Loucy (cell line): ENCODE measurements at regions not wholly inside any gene's neighbourhood (a gene's known extent, or its start where the extent isn't known, plus 50 kb on each side); places are given as distances from the start of the nearest gene placed in this dataset.

ENCODE experiments used
- H2AFZ ChIP-seq: fragments of 200-600 bp; sonication (generic); 2 replicates; pipeline ENCODE4 v1.6.0; 2016; ENCODE audit warnings: antibody characterized with exemption, mild to moderate bottlenecking, low read length, moderate library complexity
- H3F3A ChIP-seq: fragments of 200-600 bp; 2 replicates; pipeline ENCODE4 v1.6.0; 2016; ENCODE audit warnings: antibody characterized with exemption, low read depth, mild to moderate bottlenecking
- H3K27me3 ChIP-seq: fragments of 200-600 bp; sonication (generic); 2 replicates; pipeline ENCODE4 v1.6.1; 2014; ENCODE audit warnings: low read length, mild to moderate bottlenecking; ENCODE audit not compliant: insufficient read depth, poor library complexity, severe bottlenecking
- H3K36me3 ChIP-seq: fragments of 200-600 bp; sonication (generic); 2 replicates; pipeline ENCODE4 v1.6.1; 2016; ENCODE audit warnings: low read length; ENCODE audit not compliant: insufficient read depth
- H3K4me1 ChIP-seq: fragments of 200-600 bp; sonication (generic); 2 replicates; pipeline ENCODE4 v1.5.1; 2014; ENCODE audit warnings: low read length, mild to moderate bottlenecking; ENCODE audit not compliant: insufficient read depth, poor library complexity, severe bottlenecking
- H3K4me2 ChIP-seq: fragments of 200-600 bp; sonication (generic); 2 replicates; pipeline ENCODE4 v1.6.0; 2014; ENCODE audit warnings: antibody characterized with exemption, low read length, low read depth, mild to moderate bottlenecking; ENCODE audit not compliant: poor library complexity, severe bottlenecking
- H3K4me3 ChIP-seq: fragments of 200-600 bp; sonication (generic); 2 replicates; pipeline ENCODE4 v1.5.1; 2014; ENCODE audit warnings: low read length, mild to moderate bottlenecking, mixed read lengths; ENCODE audit not compliant: poor library complexity, severe bottlenecking
- H3K79me2 ChIP-seq: fragments of 200-600 bp; sonication (generic); 2 replicates; pipeline ENCODE4 v1.6.1; 2014; ENCODE audit warnings: low read length; ENCODE audit not compliant: insufficient read depth
- H3K9ac ChIP-seq: fragments of 200-600 bp; sonication (generic); 2 replicates; pipeline ENCODE4 v1.6.0; 2014; ENCODE audit warnings: mild to moderate bottlenecking, low read depth, low read length, moderate library complexity; ENCODE audit not compliant: poor library complexity, severe bottlenecking
- H3K9me2 ChIP-seq: fragments of 200-600 bp; sonication (generic); replicated peaks from 2 replicates; pipeline ENCODE4 v1.6.1; 2016; ENCODE audit warnings: low read depth, low read length, mixed read lengths
- H3K9me3 ChIP-seq: fragments of 200-600 bp; sonication (generic); 2 replicates; pipeline ENCODE4 v1.6.1; 2014; ENCODE audit warnings: mild to moderate bottlenecking, antibody characterized with exemption, low read length, low read depth; ENCODE audit not compliant: insufficient read depth
- H4K20me1 ChIP-seq: fragments of 200-600 bp; sonication (generic); 2 replicates; pipeline ENCODE4 v1.6.0; 2014; ENCODE audit warnings: antibody characterized with exemption, low read length, mild to moderate bottlenecking; ENCODE audit not compliant: insufficient read depth, poor library complexity, severe bottlenecking
- EZH2phosphoT487 ChIP-seq: fragments of 200-600 bp; IDR thresholded peaks from 2 replicates; pipeline ENCODE4 v1.6.1; 2018; ENCODE audit warnings: antibody characterized with exemption, mild to moderate bottlenecking, moderate library complexity, borderline replicate concordance
- TF ChIP-seq, protein P1 (sequence below): fragments of 200-600 bp; sonication (generic); conservative IDR thresholded peaks from 2 replicates; pipeline ENCODE4 v1.5.1; 2014; ENCODE audit warnings: mild to moderate bottlenecking, antibody characterized with exemption, low read length

DNA sequence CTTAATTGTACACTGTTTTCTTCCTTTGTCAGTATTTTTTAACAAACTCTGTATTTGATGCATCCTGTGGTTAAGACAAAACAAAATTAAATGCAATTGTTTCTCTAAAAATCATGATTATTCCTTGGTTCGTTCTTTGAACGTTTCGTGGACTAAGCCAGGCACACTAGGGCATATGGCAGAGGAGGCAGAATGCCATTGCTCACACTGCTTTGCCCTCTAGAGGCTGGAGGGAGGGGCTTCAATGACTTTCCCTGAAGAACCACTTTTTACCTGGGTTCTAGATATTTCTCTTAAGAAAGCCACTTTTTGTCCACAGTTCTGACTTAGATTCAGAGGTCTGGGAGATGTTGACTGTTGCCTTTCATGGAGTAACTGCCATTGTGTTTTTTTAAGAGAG lies 236.2 kb upstream of the ADAMTSL1 start:
- Histone ChIP-seq H4K20me1 (no peaks in the 10 kb centered on the region), H3K4me2 (no peak overlapping the region), H3K9me3 (no peaks in the 10 kb centered on the region), H3K79me2 (no peaks in the 10 kb centered on the region), H3K9me2 (no peaks in the 10 kb centered on the region), H3K9ac (no peak overlapping the region), H3K36me3 (no peaks in the 10 kb centered on the region), H3K4me1 (no peaks in the 10 kb centered on the region), H3F3A (no peaks in the 10 kb centered on the region), H2AFZ (no peak overlapping the region), H3K27me3 (no peaks in the 10 kb centered on the region), H3K4me3 (no peak overlapping the region)
- no peak for TF ChIP-seq EZH2phosphoT487
- TF ChIP-seq, protein P1, sequence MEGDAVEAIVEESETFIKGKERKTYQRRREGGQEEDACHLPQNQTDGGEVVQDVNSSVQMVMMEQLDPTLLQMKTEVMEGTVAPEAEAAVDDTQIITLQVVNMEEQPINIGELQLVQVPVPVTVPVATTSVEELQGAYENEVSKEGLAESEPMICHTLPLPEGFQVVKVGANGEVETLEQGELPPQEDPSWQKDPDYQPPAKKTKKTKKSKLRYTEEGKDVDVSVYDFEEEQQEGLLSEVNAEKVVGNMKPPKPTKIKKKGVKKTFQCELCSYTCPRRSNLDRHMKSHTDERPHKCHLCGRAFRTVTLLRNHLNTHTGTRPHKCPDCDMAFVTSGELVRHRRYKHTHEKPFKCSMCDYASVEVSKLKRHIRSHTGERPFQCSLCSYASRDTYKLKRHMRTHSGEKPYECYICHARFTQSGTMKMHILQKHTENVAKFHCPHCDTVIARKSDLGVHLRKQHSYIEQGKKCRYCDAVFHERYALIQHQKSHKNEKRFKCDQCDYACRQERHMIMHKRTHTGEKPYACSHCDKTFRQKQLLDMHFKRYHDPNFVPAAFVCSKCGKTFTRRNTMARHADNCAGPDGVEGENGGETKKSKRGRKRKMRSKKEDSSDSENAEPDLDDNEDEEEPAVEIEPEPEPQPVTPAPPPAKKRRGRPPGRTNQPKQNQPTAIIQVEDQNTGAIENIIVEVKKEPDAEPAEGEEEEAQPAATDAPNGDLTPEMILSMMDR: no peak

DNA sequence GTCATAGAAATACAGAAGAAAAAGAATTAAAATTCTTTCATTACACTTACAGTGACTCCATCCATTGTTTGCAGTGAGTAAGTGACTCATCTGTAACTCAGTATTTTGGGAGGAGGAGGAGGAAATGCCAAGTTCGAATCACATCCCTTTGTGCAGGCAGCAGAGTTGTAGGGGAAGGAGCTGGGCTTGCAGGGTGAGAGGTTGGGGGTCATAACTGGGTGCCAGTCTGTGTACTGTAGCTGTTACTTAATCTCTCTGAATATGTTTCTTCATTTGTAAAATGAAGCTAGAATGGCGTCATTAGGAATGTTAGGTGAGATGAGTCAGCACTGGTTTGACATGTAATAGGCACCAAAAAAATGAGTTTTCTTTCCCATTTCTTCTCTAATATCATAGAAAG lies 235.7 kb upstream of the ADAMTSL1 start:
- H3K27me3 ChIP-seq: no peaks in the 10 kb centered on the region
- no peaks in the 10 kb centered on the region for H3F3A ChIP-seq
- no peaks in the 10 kb centered on the region for H3K36me3 ChIP-seq

DNA sequence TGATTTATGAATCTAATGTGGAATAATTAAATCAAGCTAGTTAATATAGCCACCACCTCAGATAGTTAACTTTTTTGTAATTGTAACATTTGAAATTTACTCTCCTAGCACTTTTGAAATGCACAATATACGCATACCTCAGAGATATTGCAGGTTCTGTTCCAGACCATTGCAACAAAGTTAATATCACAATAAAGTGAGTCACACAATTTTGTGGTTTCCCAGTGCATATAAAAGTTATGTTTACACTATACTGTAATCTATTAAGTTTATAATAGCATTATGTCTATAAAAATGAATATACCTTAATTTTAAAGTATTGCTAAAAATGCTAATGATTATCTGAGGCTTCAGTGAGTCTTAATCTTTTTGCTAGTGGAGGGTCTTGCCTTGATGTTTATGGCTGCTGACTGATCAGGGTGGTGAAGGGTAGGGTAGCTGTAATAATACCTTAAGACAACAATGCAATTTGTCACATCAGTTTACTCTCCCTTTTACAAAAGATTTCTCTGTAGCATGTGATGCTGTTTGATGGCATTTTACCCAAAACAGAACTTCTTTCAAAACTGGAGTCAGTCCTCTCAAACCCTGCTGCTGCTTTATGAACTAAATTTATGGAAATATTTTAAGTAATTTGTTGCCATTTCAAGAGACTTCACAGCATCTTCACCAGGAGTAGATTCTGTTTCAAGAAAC lies 235.1 kb upstream of the ADAMTSL1 start:
- no peaks in the 10 kb centered on the region for H3K9me3 ChIP-seq
- H3K27me3 ChIP-seq: no peaks in the 10 kb centered on the region
- H3K79me2 ChIP-seq: no peaks in the 10 kb centered on the region
- no peak overlapping the region for H3K4me2 ChIP-seq
- H3K4me3 ChIP-seq: no peak overlapping the region
- H3K9me2 ChIP-seq: no peaks in the 10 kb centered on the region
- no peaks in the 10 kb centered on the region for H4K20me1 ChIP-seq
- no peak overlapping the region for H2AFZ ChIP-seq
- no peak for TF ChIP-seq EZH2phosphoT487
- TF ChIP-seq, protein P1: no peak
- no peaks in the 10 kb centered on the region for H3F3A ChIP-seq
- H3K9ac ChIP-seq: no peak overlapping the region
- H3K4me1 ChIP-seq: no peaks in the 10 kb centered on the region
- no peaks in the 10 kb centered on the region for H3K36me3 ChIP-seq

More for the DNA sequence above, 235.7 kb upstream of the ADAMTSL1 start:
- no peak overlapping the region for H3K4me2 ChIP-seq
- TF ChIP-seq, protein P1: no peak
- no peak for TF ChIP-seq EZH2phosphoT487
- H3K4me3 ChIP-seq: no peak overlapping the region
- no peaks in the 10 kb centered on the region for H3K4me1 ChIP-seq
- H3K9me2 ChIP-seq: no peaks in the 10 kb centered on the region
- H3K9ac ChIP-seq: no peak overlapping the region
- no peaks in the 10 kb centered on the region for H4K20me1 ChIP-seq
- H3K9me3 ChIP-seq: no peaks in the 10 kb centered on the region
- H3K79me2 ChIP-seq: no peaks in the 10 kb centered on the region
- H2AFZ ChIP-seq: no peak overlapping the region
